ENCODE measurements at regions not wholly inside any gene's neighbourhood (a gene's known extent, or its start where the extent isn't known, plus 50 kb on each side); places are given as distances from the start of the nearest gene placed in this dataset.

DNA sequence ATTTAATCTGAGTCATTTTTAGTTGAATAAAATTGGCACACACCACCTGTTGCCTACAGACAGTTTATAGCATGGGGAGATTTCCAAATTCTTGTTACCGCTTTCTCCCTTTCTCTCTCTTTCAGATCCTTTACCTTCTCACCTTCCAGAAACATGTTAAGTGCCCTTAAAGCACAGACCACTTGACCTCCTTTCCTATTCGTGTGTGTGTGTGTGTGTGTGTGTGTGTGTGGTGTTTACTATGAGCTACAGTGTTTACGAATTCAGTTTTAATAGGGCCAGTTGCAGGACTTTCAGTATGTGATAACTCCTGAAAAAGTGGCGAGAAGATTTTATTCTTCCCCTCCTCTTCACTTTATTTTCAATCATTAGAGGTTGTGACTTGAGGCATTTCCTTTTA lies 258.1 kb downstream of the BMP2 start:
- no peak for DNase-seq (ENCODE audit: low spot score)
- no peaks in the 10 kb centered on the region for H3K27me3 ChIP-seq (ENCODE audit: control insufficient read depth in 4 of 4, insufficient read depth in 4 of 4, low read length in 3 of 4)
- no peaks in the 10 kb centered on the region for H3K4me1 ChIP-seq (ENCODE audit: control insufficient read depth in 4 of 4, insufficient read depth in 4 of 4, low read length in 3 of 4)
- WGBS, result 41% methylated on average over 4 of the region's 4 CpGs
- no peak overlapping the region for H3K9ac ChIP-seq (ENCODE audit: low read depth in 1 of 2, low read length in 2 of 2)
- no peak overlapping the region for H3K27ac ChIP-seq (ENCODE audit: low read depth in 1 of 2, low read length in 2 of 2)
- TF ChIP-seq, protein P1, sequence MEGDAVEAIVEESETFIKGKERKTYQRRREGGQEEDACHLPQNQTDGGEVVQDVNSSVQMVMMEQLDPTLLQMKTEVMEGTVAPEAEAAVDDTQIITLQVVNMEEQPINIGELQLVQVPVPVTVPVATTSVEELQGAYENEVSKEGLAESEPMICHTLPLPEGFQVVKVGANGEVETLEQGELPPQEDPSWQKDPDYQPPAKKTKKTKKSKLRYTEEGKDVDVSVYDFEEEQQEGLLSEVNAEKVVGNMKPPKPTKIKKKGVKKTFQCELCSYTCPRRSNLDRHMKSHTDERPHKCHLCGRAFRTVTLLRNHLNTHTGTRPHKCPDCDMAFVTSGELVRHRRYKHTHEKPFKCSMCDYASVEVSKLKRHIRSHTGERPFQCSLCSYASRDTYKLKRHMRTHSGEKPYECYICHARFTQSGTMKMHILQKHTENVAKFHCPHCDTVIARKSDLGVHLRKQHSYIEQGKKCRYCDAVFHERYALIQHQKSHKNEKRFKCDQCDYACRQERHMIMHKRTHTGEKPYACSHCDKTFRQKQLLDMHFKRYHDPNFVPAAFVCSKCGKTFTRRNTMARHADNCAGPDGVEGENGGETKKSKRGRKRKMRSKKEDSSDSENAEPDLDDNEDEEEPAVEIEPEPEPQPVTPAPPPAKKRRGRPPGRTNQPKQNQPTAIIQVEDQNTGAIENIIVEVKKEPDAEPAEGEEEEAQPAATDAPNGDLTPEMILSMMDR (IDR thresholded peaks at IDR 0.05; ENCODE audit: low read depth, low read length, missing input control), result no peak
- TF ChIP-seq, protein P2, sequence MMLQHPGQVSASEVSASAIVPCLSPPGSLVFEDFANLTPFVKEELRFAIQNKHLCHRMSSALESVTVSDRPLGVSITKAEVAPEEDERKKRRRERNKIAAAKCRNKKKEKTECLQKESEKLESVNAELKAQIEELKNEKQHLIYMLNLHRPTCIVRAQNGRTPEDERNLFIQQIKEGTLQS (IDR thresholded peaks at IDR 0.05), result no peak
- TF ChIP-seq HNF4A (conservative IDR thresholded peaks at IDR 0.05), result no peak
- H3K36me3 ChIP-seq (ENCODE audit: control insufficient read depth in 4 of 4, insufficient read depth in 3 of 4, low read depth in 1 of 4, low read length in 3 of 4), result no peaks in the 10 kb centered on the region
- H3K4me3 ChIP-seq (ENCODE audit: low read depth in 1 of 3, low read length in 3 of 3), result no peak overlapping the region
- peaks cover 0 to 8% (median 5%) of the 10 kb centered on the region in 4 donors for H3K9me3 ChIP-seq (ENCODE audit: control insufficient read depth in 4 of 4, low read length in 3 of 4)

DNA sequence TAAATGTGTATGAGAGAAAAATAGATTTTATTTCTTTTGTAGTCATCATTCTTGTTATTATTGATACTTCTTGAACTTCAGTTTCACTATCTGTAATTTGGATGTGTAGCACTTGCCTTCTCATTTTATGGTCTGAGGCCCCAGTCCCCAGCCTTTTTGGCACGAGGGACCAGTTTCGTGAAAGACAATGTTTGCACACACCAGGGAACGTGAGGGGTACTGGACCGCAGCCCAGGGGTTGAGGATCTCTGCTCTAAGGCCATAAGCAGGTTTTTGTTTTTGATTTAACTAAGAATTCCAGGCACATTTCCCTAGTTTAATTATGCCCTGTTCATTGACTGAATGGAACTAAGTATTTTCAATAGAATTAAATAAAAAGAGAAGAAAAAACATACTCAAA lies 261.5 kb downstream of the BMP2 start:
- H3K9ac ChIP-seq (ENCODE audit: low read depth in 1 of 2, low read length in 2 of 2), result no peak overlapping the region
- no peaks in the 10 kb centered on the region for H3K36me3 ChIP-seq (ENCODE audit: control insufficient read depth in 4 of 4, insufficient read depth in 3 of 4, low read depth in 1 of 4, low read length in 3 of 4)
- peaks cover 0 to 3% (median 0%) of the 10 kb centered on the region in 4 donors for H3K9me3 ChIP-seq (ENCODE audit: control insufficient read depth in 4 of 4, low read length in 3 of 4)
- TF ChIP-seq REST (IDR thresholded peaks at IDR 0.05), result no peak
- TF ChIP-seq, protein P1 (IDR thresholded peaks at IDR 0.05; ENCODE audit: low read depth, low read length, missing input control), result no peak
- no peak for TF ChIP-seq RXRA (IDR thresholded peaks at IDR 0.05)
- TF ChIP-seq YY1 (IDR thresholded peaks at IDR 0.05), result no peak
- TF ChIP-seq, protein P3, sequence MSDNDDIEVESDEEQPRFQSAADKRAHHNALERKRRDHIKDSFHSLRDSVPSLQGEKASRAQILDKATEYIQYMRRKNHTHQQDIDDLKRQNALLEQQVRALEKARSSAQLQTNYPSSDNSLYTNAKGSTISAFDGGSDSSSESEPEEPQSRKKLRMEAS (IDR thresholded peaks at IDR 0.05), result no peak
- TF ChIP-seq EGR1 (IDR thresholded peaks at IDR 0.05; ENCODE audit: low read depth in 2 of 2), result no peak
- TF ChIP-seq JUND (IDR thresholded peaks at IDR 0.05), result no peak
- no peak for TF ChIP-seq SP1 (IDR thresholded peaks at IDR 0.05)
- no peak for TF ChIP-seq RAD21 (IDR thresholded peaks at IDR 0.05)
- TF ChIP-seq, protein P2 (IDR thresholded peaks at IDR 0.05), result no peak
- no peak for TF ChIP-seq NR2F2 (IDR thresholded peaks at IDR 0.05)
- TF ChIP-seq FOXA1 (IDR thresholded peaks at IDR 0.05), result no peak
- no peaks in the 10 kb centered on the region for H3K4me1 ChIP-seq (ENCODE audit: control insufficient read depth in 4 of 4, insufficient read depth in 4 of 4, low read length in 3 of 4)
- H3K4me3 ChIP-seq (ENCODE audit: low read depth in 1 of 3, low read length in 3 of 3), result no peak overlapping the region
- no peak overlapping the region for H3K27ac ChIP-seq (ENCODE audit: low read depth in 1 of 2, low read length in 2 of 2)
- no peak for DNase-seq (ENCODE audit: low spot score)
- WGBS, result 64% methylated on average over 4 of the region's 4 CpGs
- H3K27me3 ChIP-seq (ENCODE audit: control insufficient read depth in 4 of 4, insufficient read depth in 4 of 4, low read length in 3 of 4), result no peaks in the 10 kb centered on the region

All from liver (tissue), 8 donors.